ENCODE measurements at regions not wholly inside any gene's neighbourhood (a gene's known extent, or its start where the extent isn't known, plus 50 kb on each side); places are given as distances from the start of the nearest gene placed in this dataset.

DNA sequence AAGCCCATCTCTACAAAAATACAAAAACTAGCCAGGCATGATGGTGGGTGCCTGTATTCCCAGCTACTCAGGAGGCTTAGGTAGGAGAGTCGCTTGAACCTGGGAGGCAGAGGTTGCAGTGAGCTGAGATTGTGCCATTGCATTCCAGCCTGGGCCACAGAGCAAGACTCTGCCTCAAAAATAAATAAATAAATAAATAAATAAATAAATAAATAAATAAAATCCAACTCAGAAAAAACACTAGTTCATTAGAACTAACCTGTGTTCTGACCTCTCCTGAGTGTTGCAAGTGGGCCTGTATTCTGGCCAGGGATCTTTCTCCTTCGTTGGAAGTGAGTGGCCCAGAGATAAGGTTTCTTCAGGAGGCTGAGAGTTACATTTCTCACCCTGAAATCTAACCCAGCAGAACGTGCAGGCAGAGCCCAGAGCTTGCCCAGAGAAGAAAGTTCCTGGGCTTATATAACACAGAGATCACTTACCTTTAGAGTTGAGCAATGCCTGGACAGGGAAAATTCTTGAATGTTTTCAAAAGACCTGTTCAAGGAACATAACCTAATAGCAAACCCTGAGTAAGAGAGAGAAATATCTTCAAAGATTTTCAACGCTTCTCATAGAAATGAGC is 583.9 kb downstream of the MCTP2 start:
- TF ChIP-seq, protein P1, sequence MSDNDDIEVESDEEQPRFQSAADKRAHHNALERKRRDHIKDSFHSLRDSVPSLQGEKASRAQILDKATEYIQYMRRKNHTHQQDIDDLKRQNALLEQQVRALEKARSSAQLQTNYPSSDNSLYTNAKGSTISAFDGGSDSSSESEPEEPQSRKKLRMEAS (IDR thresholded peaks at IDR 0.05; ENCODE audit: low read depth) = no peak
- TF ChIP-seq FOXJ3 (CRISPR knock-in tag; IDR thresholded peaks at IDR 0.05) (no peak), TAF1 (IDR thresholded peaks at IDR 0.05; ENCODE audit: borderline replicate concordance, low read depth, low read length) (no peak), JUND (IDR thresholded peaks at IDR 0.05) (no peak)
- TF ChIP-seq, protein P2, sequence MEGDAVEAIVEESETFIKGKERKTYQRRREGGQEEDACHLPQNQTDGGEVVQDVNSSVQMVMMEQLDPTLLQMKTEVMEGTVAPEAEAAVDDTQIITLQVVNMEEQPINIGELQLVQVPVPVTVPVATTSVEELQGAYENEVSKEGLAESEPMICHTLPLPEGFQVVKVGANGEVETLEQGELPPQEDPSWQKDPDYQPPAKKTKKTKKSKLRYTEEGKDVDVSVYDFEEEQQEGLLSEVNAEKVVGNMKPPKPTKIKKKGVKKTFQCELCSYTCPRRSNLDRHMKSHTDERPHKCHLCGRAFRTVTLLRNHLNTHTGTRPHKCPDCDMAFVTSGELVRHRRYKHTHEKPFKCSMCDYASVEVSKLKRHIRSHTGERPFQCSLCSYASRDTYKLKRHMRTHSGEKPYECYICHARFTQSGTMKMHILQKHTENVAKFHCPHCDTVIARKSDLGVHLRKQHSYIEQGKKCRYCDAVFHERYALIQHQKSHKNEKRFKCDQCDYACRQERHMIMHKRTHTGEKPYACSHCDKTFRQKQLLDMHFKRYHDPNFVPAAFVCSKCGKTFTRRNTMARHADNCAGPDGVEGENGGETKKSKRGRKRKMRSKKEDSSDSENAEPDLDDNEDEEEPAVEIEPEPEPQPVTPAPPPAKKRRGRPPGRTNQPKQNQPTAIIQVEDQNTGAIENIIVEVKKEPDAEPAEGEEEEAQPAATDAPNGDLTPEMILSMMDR (IDR thresholded peaks at IDR 0.05) = no peak
